Endothelial cell (in vitro differentiated cells): ENCODE measurements at regions not wholly inside any gene's neighbourhood (a gene's known extent, or its start where the extent isn't known, plus 50 kb on each side); places are given as distances from the start of the nearest gene placed in this dataset.

Source experiments
- DNase-seq: peaks from one replicate; pipeline ENCODE4 v3.0.0; 2021; ENCODE audit warnings: low spot score
- H3K27ac Mint-ChIP-seq: one replicate; pipeline ENCODE4 v1.8.0; 2021; ENCODE audit warnings: mixed read lengths, inconsistent platforms; ENCODE audit not compliant: unreplicated experiment
- H3K27me3 Mint-ChIP-seq: one replicate; pipeline ENCODE4 v1.8.0; 2021; ENCODE audit warnings: mild to moderate bottlenecking, moderate library complexity, mixed read lengths, inconsistent platforms; ENCODE audit not compliant: unreplicated experiment
- H3K36me3 Mint-ChIP-seq: one replicate; pipeline ENCODE4 v1.8.0; 2021; ENCODE audit warnings: mild to moderate bottlenecking, low read depth, mixed read lengths, inconsistent platforms; ENCODE audit not compliant: unreplicated experiment
- H3K4me1 Mint-ChIP-seq: one replicate; pipeline ENCODE4 v1.8.0; 2021; ENCODE audit warnings: mild to moderate bottlenecking, mixed read lengths, inconsistent platforms; ENCODE audit not compliant: unreplicated experiment
- H3K4me3 Mint-ChIP-seq: one replicate; pipeline ENCODE4 v1.8.0; 2021; ENCODE audit warnings: mild to moderate bottlenecking, mixed read lengths, inconsistent platforms; ENCODE audit not compliant: unreplicated experiment
- H3K9me3 Mint-ChIP-seq: one replicate; pipeline ENCODE4 v1.8.0; 2021; ENCODE audit warnings: mixed read lengths, inconsistent platforms; ENCODE audit not compliant: unreplicated experiment
- CTCF ChIP-seq: fragments of 200-600 bp; sonication (generic); IDR thresholded peaks from one replicate; pipeline ENCODE4 v1.5.0; 2021; ENCODE audit warnings: antibody characterized with exemption; ENCODE audit not compliant: unreplicated experiment

- Mint-ChIP-seq H3K9me3 (no peaks in the 10 kb centered on the region), H3K4me3 (no peak overlapping the region), H3K4me1 (peaks cover 11% of the 10 kb centered on the region), H3K27me3 (peaks cover 4% of the 10 kb centered on the region), H3K27ac (no peak overlapping the region), H3K36me3 (no peaks in the 10 kb centered on the region)
- TF ChIP-seq CTCF, result no peak
- DNase-seq, result no peak
Observed at GRCh38 chr3:72254483-72254882, 469.5 kb upstream of the PROK2 start.

- Mint-ChIP-seq H3K4me1 (peaks cover 2% of the 10 kb centered on the region), H3K27me3 (peaks cover 7% of the 10 kb centered on the region), H3K36me3 (no peaks in the 10 kb centered on the region), H3K9me3 (no peaks in the 10 kb centered on the region), H3K27ac (no peak overlapping the region), H3K4me3 (no peak overlapping the region)
- DNase-seq, result no peak
- TF ChIP-seq CTCF, result no peak
Observed at GRCh38 chr3:72250725-72251124, 465.8 kb upstream of the PROK2 start.

GRCh38 chr3:72248869-72249268, 463.9 kb upstream of the PROK2 start:
- Mint-ChIP-seq H3K27ac (no peak overlapping the region), H3K4me3 (no peak overlapping the region), H3K36me3 (peaks cover 3% of the 10 kb centered on the region), H3K9me3 (no peaks in the 10 kb centered on the region), H3K4me1 (peaks cover 16% of the 10 kb centered on the region), H3K27me3 (peaks cover 6% of the 10 kb centered on the region)
- TF ChIP-seq CTCF, result no peak
- DNase-seq, result no peak

GRCh38 chr3:72248389-72248761, 463.4 kb upstream of the PROK2 start:
- Mint-ChIP-seq H3K36me3 (peaks cover 3% of the 10 kb centered on the region), H3K4me1 (peaks cover 17% of the 10 kb centered on the region), H3K27me3 (peaks cover 3% of the 10 kb centered on the region), H3K27ac (no peak overlapping the region), H3K4me3 (no peak overlapping the region), H3K9me3 (no peaks in the 10 kb centered on the region)
- DNase-seq, result no peak
- no peak for TF ChIP-seq CTCF

GRCh38 chr3:72247645-72248388, 462.9 kb upstream of the PROK2 start:
- DNase-seq, result no peak
- Mint-ChIP-seq H3K36me3 (peaks cover 3% of the 10 kb centered on the region), H3K4me1 (peaks cover 17% of the 10 kb centered on the region), H3K4me3 (no peak overlapping the region), H3K9me3 (no peaks in the 10 kb centered on the region), H3K27ac (no peak overlapping the region), H3K27me3 (peaks cover 5% of the 10 kb centered on the region)
- TF ChIP-seq CTCF, result no peak
